ENCODE measurements at regions not wholly inside any gene's neighbourhood (a gene's known extent, or its start where the extent isn't known, plus 50 kb on each side); places are given as distances from the start of the nearest gene placed in this dataset.
"Not testable (repeated sequence)": the region's sequence is repeated elsewhere in the genome, so short reads cannot be mapped to it uniquely, and the experiment has no call there.

DNA sequence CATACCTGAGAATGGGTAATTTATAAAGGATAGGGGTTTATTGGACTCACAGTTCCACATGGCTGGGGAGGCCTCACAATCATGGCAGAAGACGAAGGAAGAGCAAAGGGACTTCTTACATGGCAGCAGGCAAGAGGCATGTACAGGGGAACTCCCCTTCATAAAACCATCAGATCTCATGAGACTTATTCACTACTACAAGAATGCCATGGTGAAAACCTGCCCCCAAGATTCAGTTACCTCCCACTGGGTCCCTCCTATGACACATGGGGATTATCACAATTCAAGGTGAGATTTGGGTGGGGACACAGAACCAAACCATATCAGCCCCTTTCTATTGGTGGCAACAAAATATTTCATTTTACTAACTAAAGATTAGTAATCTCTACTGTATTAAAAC lies 204.1 kb upstream of the PLGLB2 start:
- TF ChIP-seq, protein P1, sequence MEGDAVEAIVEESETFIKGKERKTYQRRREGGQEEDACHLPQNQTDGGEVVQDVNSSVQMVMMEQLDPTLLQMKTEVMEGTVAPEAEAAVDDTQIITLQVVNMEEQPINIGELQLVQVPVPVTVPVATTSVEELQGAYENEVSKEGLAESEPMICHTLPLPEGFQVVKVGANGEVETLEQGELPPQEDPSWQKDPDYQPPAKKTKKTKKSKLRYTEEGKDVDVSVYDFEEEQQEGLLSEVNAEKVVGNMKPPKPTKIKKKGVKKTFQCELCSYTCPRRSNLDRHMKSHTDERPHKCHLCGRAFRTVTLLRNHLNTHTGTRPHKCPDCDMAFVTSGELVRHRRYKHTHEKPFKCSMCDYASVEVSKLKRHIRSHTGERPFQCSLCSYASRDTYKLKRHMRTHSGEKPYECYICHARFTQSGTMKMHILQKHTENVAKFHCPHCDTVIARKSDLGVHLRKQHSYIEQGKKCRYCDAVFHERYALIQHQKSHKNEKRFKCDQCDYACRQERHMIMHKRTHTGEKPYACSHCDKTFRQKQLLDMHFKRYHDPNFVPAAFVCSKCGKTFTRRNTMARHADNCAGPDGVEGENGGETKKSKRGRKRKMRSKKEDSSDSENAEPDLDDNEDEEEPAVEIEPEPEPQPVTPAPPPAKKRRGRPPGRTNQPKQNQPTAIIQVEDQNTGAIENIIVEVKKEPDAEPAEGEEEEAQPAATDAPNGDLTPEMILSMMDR (tag by site-specific recombination; IDR thresholded peaks at IDR 0.05): not testable (repeated sequence)
- not testable (repeated sequence) for TF ChIP-seq ZNF10 (tag by site-specific recombination; IDR thresholded peaks at IDR 0.05)
- TF ChIP-seq, protein P2, sequence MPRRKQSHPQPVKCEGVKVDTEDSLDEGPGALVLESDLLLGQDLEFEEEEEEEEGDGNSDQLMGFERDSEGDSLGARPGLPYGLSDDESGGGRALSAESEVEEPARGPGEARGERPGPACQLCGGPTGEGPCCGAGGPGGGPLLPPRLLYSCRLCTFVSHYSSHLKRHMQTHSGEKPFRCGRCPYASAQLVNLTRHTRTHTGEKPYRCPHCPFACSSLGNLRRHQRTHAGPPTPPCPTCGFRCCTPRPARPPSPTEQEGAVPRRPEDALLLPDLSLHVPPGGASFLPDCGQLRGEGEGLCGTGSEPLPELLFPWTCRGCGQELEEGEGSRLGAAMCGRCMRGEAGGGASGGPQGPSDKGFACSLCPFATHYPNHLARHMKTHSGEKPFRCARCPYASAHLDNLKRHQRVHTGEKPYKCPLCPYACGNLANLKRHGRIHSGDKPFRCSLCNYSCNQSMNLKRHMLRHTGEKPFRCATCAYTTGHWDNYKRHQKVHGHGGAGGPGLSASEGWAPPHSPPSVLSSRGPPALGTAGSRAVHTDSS (tag by site-specific recombination; IDR thresholded peaks at IDR 0.05): not testable (repeated sequence)
